DND-41 (cell line): ENCODE measurements at regions not wholly inside any gene's neighbourhood (a gene's known extent, or its start where the extent isn't known, plus 50 kb on each side); places are given as distances from the start of the nearest gene placed in this dataset.
"Not testable (repeated sequence)": the region's sequence is repeated elsewhere in the genome, so short reads cannot be mapped to it uniquely, and the experiment has no call there.

ENCODE experiments used
- ATAC-seq: fragments of 200-7000 bp; cut with Tn5 transposase; 3 replicates; pipeline ENCODE4 v1.9.1; 2021; ENCODE audit warnings: low read depth; ENCODE audit not compliant: insufficient read depth
- DNase-seq: peaks from one replicate; pipeline ENCODE4 v3.0.0-alpha.2; 2020
- H2AFZ ChIP-seq: 2 replicates; pipeline ENCODE4 v1.6.0; 2012; ENCODE audit warnings: low read depth, low read length
- H3K27ac ChIP-seq: 2 replicates; pipeline ENCODE4 v1.5.1; 2012; ENCODE audit warnings: low read length, inconsistent platforms
- H3K27me3 ChIP-seq: fragments of 200-600 bp; sonication (generic); 2 replicates; pipeline ENCODE4 v1.6.0; 2012; ENCODE audit warnings: low read length, mild to moderate bottlenecking, inconsistent platforms; ENCODE audit not compliant: insufficient read depth, poor library complexity
- H3K36me3 ChIP-seq: 2 replicates; pipeline ENCODE4 v1.5.1; 2012; ENCODE audit warnings: low read length, inconsistent platforms; ENCODE audit not compliant: insufficient read depth
- H3K4me1 ChIP-seq: 2 replicates; pipeline ENCODE4 v1.5.1; 2012; ENCODE audit warnings: mild to moderate bottlenecking, low read length; ENCODE audit not compliant: insufficient read depth
- H3K4me2 ChIP-seq: 2 replicates; pipeline ENCODE4 v1.6.0; 2012; ENCODE audit warnings: mild to moderate bottlenecking, moderate library complexity, low read length, inconsistent platforms; ENCODE audit not compliant: insufficient read depth
- H3K4me3 ChIP-seq, 2 experiments: fragments of 200-600 bp in 1 of 2; shearing (Covaris generic) in 1 of 2; 2 replicates each; pipeline ENCODE4 v1.5.1; 2012 to 2016; ENCODE audit warnings: inconsistent platforms in 2 of 2, low read length in 2 of 2, mild to moderate bottlenecking in 2 of 2, low read depth in 1 of 2, moderate library complexity in 1 of 2
- H3K79me2 ChIP-seq: 2 replicates; pipeline ENCODE4 v1.6.0; 2012; ENCODE audit warnings: low read length, inconsistent platforms; ENCODE audit not compliant: insufficient read depth
- H3K9ac ChIP-seq: 2 replicates; pipeline ENCODE4 v1.6.0; 2012; ENCODE audit warnings: low read depth, mild to moderate bottlenecking, inconsistent platforms, low read length, moderate library complexity
- H3K9me3 ChIP-seq: 2 replicates; pipeline ENCODE4 v1.5.1; 2012; ENCODE audit warnings: low read length, moderate library complexity, mild to moderate bottlenecking, inconsistent platforms; ENCODE audit not compliant: insufficient read depth, severe bottlenecking
- H4K20me1 ChIP-seq: 2 replicates; pipeline ENCODE4 v1.6.0; 2012; ENCODE audit warnings: low read length; ENCODE audit not compliant: insufficient read depth

- H2AFZ ChIP-seq, H3K27me3 ChIP-seq, DNase-seq, H3K9ac ChIP-seq, ATAC-seq, H3K4me3 ChIP-seq, H3K4me2 ChIP-seq, H3K36me3 ChIP-seq, H4K20me1 ChIP-seq, H3K9me3 ChIP-seq, H3K79me2 ChIP-seq, H3K27ac ChIP-seq, H3K4me1 ChIP-seq: not testable (repeated sequence)
These were observed 115.3 kb upstream of the NBPF26 start for GRCh38 chr1:120608314-120609014.

GRCh38 chr1:120609015-120609573 lies 114.7 kb upstream of the NBPF26 start:
- DNase-seq, H3K27ac ChIP-seq, H2AFZ ChIP-seq, H3K9me3 ChIP-seq, H3K9ac ChIP-seq, H3K27me3 ChIP-seq, H3K4me2 ChIP-seq, H3K79me2 ChIP-seq, H4K20me1 ChIP-seq, ATAC-seq, H3K4me3 ChIP-seq, H3K4me1 ChIP-seq, H3K36me3 ChIP-seq: not testable (repeated sequence)

GRCh38 chr1:120609834-120610233 lies 113.9 kb upstream of the NBPF26 start:
- H3K79me2 ChIP-seq, H3K36me3 ChIP-seq, H4K20me1 ChIP-seq, H3K9ac ChIP-seq, H3K4me2 ChIP-seq, H2AFZ ChIP-seq, ATAC-seq, H3K4me1 ChIP-seq, DNase-seq, H3K9me3 ChIP-seq, H3K27me3 ChIP-seq, H3K27ac ChIP-seq, H3K4me3 ChIP-seq: not testable (repeated sequence)

- H3K4me1 ChIP-seq, H2AFZ ChIP-seq, H3K4me2 ChIP-seq, H3K36me3 ChIP-seq, H3K27me3 ChIP-seq, H3K27ac ChIP-seq, H3K9ac ChIP-seq, H3K79me2 ChIP-seq, H3K9me3 ChIP-seq, ATAC-seq, H3K4me3 ChIP-seq, DNase-seq, H4K20me1 ChIP-seq: not testable (repeated sequence)
These were observed 108.7 kb upstream of the NBPF26 start for GRCh38 chr1:120614931-120615639.

GRCh38 chr1:120617493-120617892 lies 106.3 kb upstream of the NBPF26 start:
- not testable (repeated sequence) for H3K4me3 ChIP-seq, H3K36me3 ChIP-seq, H3K79me2 ChIP-seq, H2AFZ ChIP-seq, H3K4me2 ChIP-seq, H3K27ac ChIP-seq, H3K27me3 ChIP-seq, H4K20me1 ChIP-seq, H3K4me1 ChIP-seq, H3K9me3 ChIP-seq, DNase-seq, H3K9ac ChIP-seq
- ATAC-seq, result peak; percentile 63; the same call in 1 of the 3 replicates

GRCh38 chr1:120619867-120620692 lies 103.7 kb upstream of the NBPF26 start:
- H3K4me3 ChIP-seq, H3K4me2 ChIP-seq, H2AFZ ChIP-seq, H3K36me3 ChIP-seq, H4K20me1 ChIP-seq, H3K79me2 ChIP-seq, DNase-seq, H3K9me3 ChIP-seq, H3K27ac ChIP-seq, H3K27me3 ChIP-seq, H3K4me1 ChIP-seq, H3K9ac ChIP-seq: not testable (repeated sequence)
- ATAC-seq, result peak; percentile 29; the same call in 1 of the 3 replicates

GRCh38 chr1:120620693-120620969 lies 103.1 kb upstream of the NBPF26 start:
- H4K20me1 ChIP-seq, H3K4me2 ChIP-seq, H3K9ac ChIP-seq, H3K4me3 ChIP-seq, H3K36me3 ChIP-seq, H3K9me3 ChIP-seq, H2AFZ ChIP-seq, H3K79me2 ChIP-seq, H3K27ac ChIP-seq, H3K27me3 ChIP-seq, H3K4me1 ChIP-seq, DNase-seq: not testable (repeated sequence)
- peak; percentile 66 for ATAC-seq

- H3K27ac ChIP-seq, H3K36me3 ChIP-seq, H2AFZ ChIP-seq, H4K20me1 ChIP-seq, H3K79me2 ChIP-seq, H3K9me3 ChIP-seq, H3K4me1 ChIP-seq, DNase-seq, H3K4me3 ChIP-seq, ATAC-seq, H3K4me2 ChIP-seq, H3K27me3 ChIP-seq, H3K9ac ChIP-seq: not testable (repeated sequence)
These were observed 102.5 kb upstream of the NBPF26 start for GRCh38 chr1:120621278-120621677.
